ENCODE measurements at regions not wholly inside any gene's neighbourhood (a gene's known extent, or its start where the extent isn't known, plus 50 kb on each side); places are given as distances from the start of the nearest gene placed in this dataset.

- no peak overlapping the region for H3K23ac ChIP-seq (ENCODE audit: low read depth, low read length)
- H2AK5ac ChIP-seq (ENCODE audit: low read depth, low read length), result no peak overlapping the region
- H3K79me1 ChIP-seq (ENCODE audit: low read depth in 1 of 2, low read length in 2 of 2), result no peaks in the 10 kb centered on the region
- intact Hi-C loops (cut with micrococcal nuclease), result no loop called here
- H3K4me3 ChIP-seq (ENCODE audit: insufficient read depth, low read depth, low read length), result no peak overlapping the region
- no peaks in the 10 kb centered on the region for H3K27me3 ChIP-seq (ENCODE audit: control insufficient read depth, insufficient read depth, low read length)
- no peak overlapping the region for H4K8ac ChIP-seq (ENCODE audit: low read depth in 2 of 2, low read length in 2 of 2)
- dilution Hi-C loops (cut with HindIII; ENCODE audit: low sequenced_read_pairs, unreplicated experiment), result no loop called here
- POLR2A ChIA-PET (ENCODE audit: unreplicated experiment), result no interaction called here
- H3K27ac ChIP-seq (ENCODE audit: insufficient read depth, low read length), result no peak overlapping the region
- no peaks in the 10 kb centered on the region for H3K9me1 ChIP-seq (ENCODE audit: insufficient read depth, low read length)
- no peak overlapping the region for H2BK120ac ChIP-seq (ENCODE audit: low read depth, low read length)
- no peak overlapping the region for H2BK5ac ChIP-seq (ENCODE audit: low read depth, low read length, poor library complexity, severe bottlenecking)
- BruUV-seq (replicated peaks), result no TSS peak
- no peak overlapping the region for H3K9ac ChIP-seq (ENCODE audit: low read depth, low read length)
- H3K9me3 ChIP-seq (ENCODE audit: control insufficient read depth, insufficient read depth, low read length), result no peaks in the 10 kb centered on the region
- H4K20me1 ChIP-seq (ENCODE audit: insufficient read depth, low read length), result no peaks in the 10 kb centered on the region
- in situ Hi-C loops (cut with MboI; ENCODE audit: low sequenced_read_pairs), result no loop called here
- no peak for ATAC-seq (ENCODE audit: low read depth)
- no peaks in the 10 kb centered on the region for H3K36me3 ChIP-seq (ENCODE audit: control insufficient read depth, insufficient read depth, low read length)
- TF ChIP-seq POLR2A (IDR thresholded peaks at IDR 0.05; ENCODE audit: low read depth, low read length) (no peak), CEBPB (IDR thresholded peaks at IDR 0.05; ENCODE audit: low read depth, low read length) (peak; percentile 47), CHD1 (IDR thresholded peaks at IDR 0.05; ENCODE audit: low read depth, low read length) (no peak)
- no peak overlapping the region for H3K4ac ChIP-seq (ENCODE audit: low read depth, low read length)
- H4K5ac ChIP-seq (ENCODE audit: low read depth, low read length), result no peak overlapping the region
- H3K4me2 ChIP-seq (ENCODE audit: low read depth, low read length), result no peak overlapping the region
- no peak overlapping the region for H3K14ac ChIP-seq (replicated peaks; ENCODE audit: low read depth, low read length)
- H4K91ac ChIP-seq (ENCODE audit: insufficient read depth, low read depth, low read length), result no peak overlapping the region
- no peak for DNase-seq
- H2AK9ac ChIP-seq (replicated peaks; ENCODE audit: low read depth, low read length, poor library complexity), result no peak overlapping the region
- no CpG with 5 or more reads among the region's 3 CpGs for WGBS, 2 experiments (ENCODE audit: extremely low coverage in 2 of 2, insufficient read length in 1 of 2)
- H3K18ac ChIP-seq (ENCODE audit: low read depth, low read length), result no peak overlapping the region
- H2BK20ac ChIP-seq (ENCODE audit: low read depth, low read length), result no peak overlapping the region
- H2BK15ac ChIP-seq (ENCODE audit: low read depth, low read length), result no peak overlapping the region
- CTCF ChIA-PET, result no interaction called here
- no peak overlapping the region for H2AFZ ChIP-seq (replicated peaks; ENCODE audit: low read length, poor library complexity)
- no peaks in the 10 kb centered on the region for H3K4me1 ChIP-seq (ENCODE audit: control insufficient read depth, insufficient read depth, low read length)
- no peak overlapping the region for H3K56ac ChIP-seq (ENCODE audit: extremely low read depth, insufficient read depth, low read length)
Observed at GRCh38 chr13:65410791-65411190, 1819.3 kb downstream of the PCDH9 start.
